SKM-1 treated with dmso at 0.1 percent for 144 hours (cell line): ENCODE measurements at regions not wholly inside any gene's neighbourhood (a gene's known extent, or its start where the extent isn't known, plus 50 kb on each side); places are given as distances from the start of the nearest gene placed in this dataset.

Source experiments
- DNase-seq: peaks from one replicate; lab custom pipeline; 2025; ENCODE audit not compliant: unreplicated experiment; lab: John Stamatoyannopoulos, UW

- no peak for DNase-seq
These were observed 254.1 kb upstream of the IRX4 start for GRCh38 chr5:2136728-2137333.

- DNase-seq: no peak
These were observed 253.1 kb upstream of the IRX4 start for GRCh38 chr5:2135833-2136232.

DNA sequence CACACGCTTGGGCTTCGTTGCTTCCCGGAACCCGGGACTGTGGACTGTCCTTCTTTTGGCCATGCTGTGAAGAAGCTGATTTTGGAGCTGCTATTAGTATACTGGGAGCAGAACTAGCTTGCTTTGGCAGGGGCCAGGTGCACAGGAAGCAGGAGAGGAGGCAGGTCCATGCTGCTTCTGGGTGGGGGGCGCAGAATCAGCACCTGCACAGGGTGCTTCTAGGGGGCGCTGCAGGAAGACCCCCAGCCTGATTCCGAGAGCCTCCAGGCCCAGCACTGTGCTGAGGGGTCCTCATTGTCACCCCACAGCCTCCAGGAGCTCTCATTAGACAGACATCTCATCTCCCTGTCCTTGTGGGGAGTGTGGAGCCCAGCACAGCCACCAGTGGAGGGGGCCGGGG, 252.6 kb upstream of the IRX4 start:
- DNase-seq: no peak

GRCh38 chr5:2134543-2135292, 252.0 kb upstream of the IRX4 start:
- DNase-seq: no peak

DNA sequence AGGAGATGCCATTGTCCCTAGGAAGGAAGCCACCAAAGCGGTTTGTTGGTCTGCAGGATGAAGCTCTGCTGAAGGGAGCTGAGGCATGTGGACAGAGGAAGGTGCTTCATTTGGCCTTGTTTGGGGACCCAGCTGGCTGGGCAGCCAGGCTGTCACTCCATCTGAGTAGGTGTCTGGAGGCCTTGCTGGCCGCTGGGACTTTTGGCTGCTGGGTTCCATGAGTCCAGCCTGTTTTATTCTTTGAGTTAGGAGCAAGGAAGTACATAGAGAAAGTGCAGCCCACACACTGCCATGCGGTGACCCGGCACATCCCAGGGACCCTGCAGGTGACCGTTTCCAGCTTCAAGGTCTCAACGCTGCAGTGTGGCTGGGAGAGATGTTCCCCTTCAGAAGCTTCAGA, 251.2 kb upstream of the IRX4 start:
- DNase-seq: no peak

DNA sequence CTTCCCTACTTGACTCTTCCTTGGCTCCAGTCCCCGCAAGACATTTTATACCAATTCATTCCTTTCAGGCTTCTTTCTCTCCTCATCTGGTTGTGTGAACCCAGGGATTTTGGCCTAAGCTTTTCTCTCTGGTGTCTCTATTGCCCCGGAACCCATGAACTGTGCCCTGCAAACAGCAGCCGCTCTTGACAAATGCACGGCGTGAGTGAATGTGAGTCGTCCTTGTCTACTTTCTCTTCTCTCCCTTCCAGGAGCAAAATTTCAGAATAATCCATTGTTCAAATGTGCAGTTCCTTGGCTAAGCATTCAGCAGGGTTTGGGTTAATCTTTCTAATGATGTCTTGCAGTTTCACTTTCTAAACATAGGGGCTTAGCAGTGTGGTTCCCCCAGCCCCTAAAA, 250.4 kb upstream of the IRX4 start:
- no peak for DNase-seq

DNA sequence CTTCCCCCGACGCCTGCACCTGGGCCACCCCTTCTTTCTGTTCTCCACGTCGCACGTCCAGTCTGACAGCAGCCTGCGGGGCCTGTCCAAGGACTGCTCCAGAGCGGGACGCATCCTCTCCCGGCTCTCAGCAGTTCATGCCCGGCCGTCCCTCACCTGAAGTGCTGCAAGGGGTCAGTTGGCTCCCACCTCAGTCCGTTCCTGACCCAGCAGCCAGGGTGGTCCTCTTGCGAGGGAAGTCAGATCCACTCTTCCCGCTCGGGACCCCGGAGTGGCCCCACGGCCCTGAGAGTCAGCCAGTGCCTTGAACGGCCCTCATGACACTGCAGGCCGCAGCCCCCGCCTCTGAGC, 249.7 kb upstream of the IRX4 start:
- no peak for DNase-seq

- no peak for DNase-seq
These were observed 249.2 kb upstream of the IRX4 start for GRCh38 chr5:2131826-2132496.

GRCh38 chr5:2131196-2131595, 248.5 kb upstream of the IRX4 start:
- no peak for DNase-seq

GRCh38 chr5:2130361-2130760, 247.6 kb upstream of the IRX4 start:
- DNase-seq: no peak

- no peak for DNase-seq
These were observed 247.0 kb upstream of the IRX4 start for GRCh38 chr5:2129568-2130272.

DNA sequence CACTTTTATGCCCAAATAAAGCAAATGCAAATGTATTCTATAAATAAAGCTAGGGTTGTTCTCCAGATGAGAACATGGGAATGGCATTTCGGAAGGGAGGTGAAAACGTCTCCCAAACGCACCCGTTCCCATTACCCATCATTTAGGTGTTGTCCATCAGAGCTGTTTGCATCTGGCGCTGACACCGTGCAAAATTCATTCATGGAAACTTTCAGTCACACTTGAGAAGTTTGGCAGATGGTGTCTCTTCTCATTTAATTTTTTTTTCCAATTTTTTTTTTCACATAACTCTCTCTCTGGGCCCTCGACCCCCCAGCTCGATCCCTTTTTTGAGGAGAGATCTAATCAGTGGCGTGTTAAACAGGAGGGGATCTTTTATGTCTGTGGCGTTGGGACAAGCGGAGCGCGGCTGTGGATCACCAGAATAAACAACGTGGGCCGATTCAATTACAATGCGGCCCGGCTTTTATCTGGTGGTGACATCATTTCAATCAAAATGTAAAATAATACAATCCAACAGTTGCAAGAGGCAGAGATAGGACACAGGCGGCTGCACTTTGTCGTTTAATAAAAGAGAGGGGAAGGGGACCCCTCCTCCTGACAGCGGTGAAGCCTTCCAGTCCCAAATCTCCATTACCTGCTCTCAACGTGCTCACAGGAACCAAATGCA, 246.1 kb upstream of the IRX4 start:
- DNase-seq: no peak

- no peak for DNase-seq
These were observed 243.8 kb upstream of the IRX4 start for GRCh38 chr5:2126512-2126911.

DNA sequence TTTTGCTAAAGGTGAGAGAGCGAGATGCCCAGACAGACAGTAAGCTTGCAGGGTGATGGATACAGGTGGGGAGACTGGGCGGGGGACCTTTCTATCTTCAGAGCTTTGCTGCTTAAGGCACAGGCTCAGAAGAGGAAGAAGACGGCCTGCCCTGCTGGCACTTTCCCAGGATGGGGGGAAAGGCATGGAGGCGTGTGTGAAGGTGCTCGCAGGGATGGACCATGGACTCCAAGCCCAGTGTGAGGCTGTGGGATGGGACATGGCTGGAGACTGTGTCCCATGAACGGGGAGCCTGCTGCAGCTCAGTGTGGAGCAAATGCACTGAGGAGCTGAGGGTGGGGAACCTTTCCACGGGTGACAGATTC, 243.2 kb upstream of the IRX4 start:
- no peak for DNase-seq

DNA sequence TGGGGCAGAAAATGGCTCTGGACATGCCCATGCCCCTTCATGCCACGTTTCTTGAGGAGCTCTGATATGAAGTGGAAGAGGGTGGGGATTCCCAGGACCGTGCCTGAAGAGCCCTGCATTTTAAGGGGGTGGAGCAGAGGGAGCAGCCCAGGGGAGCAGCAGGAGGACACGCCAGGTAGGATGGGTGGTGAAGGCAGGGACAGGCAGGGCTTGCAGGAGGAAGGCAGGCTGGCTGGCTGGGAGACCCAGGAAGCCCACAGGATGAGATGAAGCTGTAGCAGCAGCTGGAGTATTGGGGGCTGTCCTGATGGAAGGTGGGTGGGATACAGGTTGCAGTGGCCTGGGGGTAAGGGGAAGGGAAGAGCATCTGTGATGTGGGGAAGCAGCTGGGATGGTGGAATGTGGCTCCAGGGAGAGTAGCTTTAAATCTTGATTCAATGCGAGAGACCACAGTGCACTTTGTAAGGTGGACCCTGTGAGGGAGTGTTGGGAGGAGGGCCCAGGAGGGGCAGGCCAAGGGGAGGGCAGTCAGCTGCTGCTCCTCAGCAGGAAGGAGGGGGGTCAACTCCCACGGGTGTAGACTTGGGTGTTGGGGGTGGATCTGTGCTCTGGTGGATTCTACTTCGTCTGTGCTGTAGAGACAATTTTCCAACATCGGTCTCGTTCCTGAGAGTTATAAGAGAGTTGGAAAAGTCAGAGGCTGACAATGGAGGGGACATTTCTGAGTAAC, 242.6 kb upstream of the IRX4 start:
- DNase-seq: no peak

DNA sequence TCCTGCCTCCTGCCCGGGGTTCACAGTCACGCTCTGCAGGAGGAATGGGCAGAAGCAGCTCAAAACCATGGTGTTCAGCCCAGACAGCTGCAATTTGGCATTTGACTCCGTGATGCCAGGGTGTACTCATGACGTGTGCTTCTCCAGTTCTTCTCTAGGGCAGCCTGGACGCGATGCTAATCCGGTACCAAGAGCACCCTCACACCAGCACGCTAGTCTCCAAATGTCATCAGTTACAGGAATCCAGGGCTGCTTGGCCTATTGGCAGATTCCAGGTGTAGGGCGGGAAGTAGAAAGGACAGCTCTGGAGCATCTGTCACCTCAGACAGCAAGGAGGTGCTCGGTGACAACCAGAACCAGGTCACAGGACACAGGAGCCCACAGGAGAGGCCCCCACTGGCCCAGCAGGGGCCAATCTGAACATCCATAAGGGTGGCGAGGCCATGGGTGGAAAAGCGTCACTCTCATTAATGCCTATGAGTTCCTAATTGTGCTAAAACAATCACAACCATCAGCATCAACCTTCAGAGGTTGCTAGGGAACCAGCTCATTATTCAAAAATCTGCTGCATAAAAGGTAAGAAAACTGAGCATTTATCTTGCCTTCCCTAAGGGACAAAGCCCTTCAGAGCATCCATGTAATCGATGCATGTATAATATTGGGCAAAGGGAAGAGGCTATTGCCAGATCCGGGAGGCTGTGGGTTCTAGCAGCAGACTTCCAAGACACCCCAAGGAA, 241.9 kb upstream of the IRX4 start:
- no peak for DNase-seq

DNA sequence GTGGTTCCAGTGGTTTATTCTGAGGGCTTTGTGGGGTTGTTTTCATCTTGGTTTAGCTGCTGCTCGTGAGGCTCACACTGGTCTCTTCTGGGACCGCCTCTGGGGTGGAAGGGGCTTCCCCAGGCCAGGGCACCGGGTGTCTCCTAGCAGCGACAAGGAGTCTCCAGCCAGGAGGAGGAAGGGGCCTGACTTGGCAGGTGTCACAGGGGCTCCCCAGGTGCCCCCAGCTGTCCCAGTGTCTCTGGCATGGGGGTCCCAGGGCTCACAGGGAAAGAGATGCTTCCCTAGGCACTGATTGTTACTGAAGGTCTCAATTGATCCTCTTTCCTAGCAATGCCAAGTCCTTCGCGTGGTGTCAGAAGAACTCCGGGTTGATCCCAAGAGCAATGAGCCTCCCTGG, 241.1 kb upstream of the IRX4 start:
- DNase-seq: no peak

- DNase-seq: no peak
These were observed 237.6 kb upstream of the IRX4 start for GRCh38 chr5:2120361-2120760.

GRCh38 chr5:2119573-2119972, 236.8 kb upstream of the IRX4 start:
- no peak for DNase-seq
